Embryonic facial prominence (tissue), 1 donor: ENCODE measurements at regions not wholly inside any gene's neighbourhood (a gene's known extent, or its start where the extent isn't known, plus 50 kb on each side); places are given as distances from the start of the nearest gene placed in this dataset.
"Not testable (repeated sequence)": the region's sequence is repeated elsewhere in the genome, so short reads cannot be mapped to it uniquely, and the experiment has no call there.

Source experiments
- DNase-seq: peaks from one replicate; pipeline ENCODE4 v3.0.0-alpha.2; 2016; ENCODE audit errors: extremely low spot score

DNA sequence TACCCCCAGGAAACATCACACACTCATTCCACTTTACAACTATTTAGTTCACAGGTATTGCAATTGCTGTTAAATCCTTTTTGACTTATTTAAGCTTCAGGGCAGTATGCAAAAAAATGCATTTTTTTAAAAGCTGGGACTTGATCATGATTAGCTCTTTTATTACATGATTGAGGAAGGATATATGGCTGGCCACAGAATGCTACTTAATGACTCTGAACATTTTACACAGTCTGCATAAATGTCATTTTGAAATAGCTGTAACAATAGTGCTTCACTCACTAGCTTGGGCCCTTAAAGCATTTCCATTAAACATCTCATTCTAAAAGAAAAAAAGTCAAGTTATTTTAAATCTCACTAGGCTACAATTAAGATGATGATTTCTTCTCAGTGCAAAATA is 429.7 kb downstream of the FRK start:
- DNase-seq: no peak

DNA sequence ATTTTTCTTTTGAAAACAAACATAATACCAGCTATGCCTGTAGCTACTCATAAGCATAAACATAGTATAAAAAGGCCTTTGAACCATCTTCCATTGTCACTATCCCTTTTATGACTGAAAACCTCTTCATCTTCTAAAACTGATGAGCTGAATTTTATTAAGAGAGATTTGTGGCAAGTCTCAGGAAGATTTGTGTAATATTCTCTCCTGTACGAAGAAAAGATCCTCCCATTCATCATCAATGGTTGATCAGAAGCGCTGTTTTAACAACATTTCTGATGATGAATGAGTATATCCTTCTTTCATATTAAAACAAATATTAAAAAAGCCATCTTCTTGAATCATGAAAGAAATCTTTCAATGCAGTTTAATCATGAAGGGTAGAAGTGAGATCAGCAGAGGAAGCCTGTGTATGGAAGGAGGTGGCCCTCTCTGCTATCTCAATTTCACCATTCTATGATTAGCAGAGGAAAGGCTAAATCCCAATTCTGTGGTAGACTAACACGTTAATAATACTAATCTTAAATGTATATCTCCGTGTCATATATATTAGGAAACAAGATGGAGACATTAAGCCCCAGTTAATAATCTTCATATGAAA is 430.2 kb downstream of the FRK start:
- DNase-seq: no peak

DNA sequence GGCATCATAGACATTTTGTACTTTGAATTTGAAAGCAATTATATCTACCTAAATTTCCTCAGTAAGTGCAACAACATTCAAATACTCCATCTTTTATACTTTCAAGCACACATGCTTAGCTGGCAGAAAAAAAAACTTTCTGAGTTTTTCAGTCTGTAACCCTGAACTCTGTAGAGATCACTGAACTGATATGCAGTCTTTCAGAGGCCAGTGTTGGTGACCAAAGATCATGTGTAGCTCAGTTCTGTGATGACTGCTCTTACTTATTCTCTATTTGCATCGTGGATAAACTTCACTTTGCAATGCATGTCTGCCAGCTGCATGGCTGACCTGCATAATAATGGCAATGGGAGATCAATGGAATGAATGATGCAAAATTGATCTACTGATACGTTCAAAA is 431.3 kb downstream of the FRK start:
- DNase-seq: no peak

DNA sequence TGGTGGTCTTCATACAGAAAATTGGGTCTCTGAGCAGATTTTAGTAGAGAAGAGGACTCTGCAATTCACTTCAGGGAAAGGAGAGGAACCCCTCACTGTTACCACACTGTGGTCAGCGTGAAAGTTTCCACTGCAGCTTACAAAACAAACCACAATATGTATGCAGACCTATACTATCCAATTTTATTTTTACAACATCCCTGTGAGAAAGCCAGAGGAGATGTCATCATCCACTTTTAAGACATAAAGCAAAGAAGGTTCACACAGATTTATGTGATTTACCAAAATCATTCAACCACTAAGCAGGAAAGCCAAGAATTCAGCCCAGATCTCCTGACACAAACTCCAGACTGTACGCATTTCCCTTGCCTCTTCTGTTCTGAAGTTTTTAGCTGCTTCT is 442.4 kb downstream of the FRK start:
- no peak for DNase-seq

DNA sequence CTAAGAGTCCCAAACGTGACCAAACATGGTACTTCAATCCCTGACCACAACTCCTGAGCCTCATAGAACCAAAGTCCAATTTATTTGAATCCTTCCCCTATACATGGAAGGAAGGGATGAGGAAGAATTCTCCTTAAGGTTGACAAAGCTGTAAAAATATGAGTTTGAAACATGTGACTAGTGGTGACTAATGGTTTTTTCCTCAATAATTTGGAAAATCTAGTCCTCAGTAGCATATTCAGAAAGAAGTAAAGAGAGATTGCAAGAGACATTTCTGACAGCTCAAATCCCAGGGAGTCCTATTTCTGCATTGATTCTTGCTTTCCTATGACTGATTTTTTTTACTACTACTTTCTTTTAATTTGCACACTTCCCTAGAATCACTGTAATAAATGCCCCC is 443.7 kb downstream of the FRK start:
- DNase-seq: no peak

DNA sequence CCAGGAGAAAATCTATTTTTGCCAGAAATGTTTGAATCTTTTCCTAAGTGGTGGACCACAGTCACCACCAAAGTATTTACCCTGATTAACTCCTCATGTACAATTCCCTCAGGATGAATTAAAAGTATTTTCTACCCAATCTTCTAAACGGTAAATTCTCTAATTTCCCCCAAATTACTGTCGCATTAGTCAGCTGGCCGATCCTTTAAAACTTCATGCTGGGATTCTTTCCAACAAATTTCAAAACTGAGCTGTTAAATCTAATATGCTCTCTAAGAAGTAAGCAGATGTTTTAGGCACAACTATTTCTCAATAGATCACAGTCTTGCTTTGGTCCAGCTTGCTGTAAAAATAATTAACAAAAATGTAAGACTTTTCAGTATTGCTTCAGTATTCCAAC is 447.2 kb downstream of the FRK start:
- no peak for DNase-seq

DNA sequence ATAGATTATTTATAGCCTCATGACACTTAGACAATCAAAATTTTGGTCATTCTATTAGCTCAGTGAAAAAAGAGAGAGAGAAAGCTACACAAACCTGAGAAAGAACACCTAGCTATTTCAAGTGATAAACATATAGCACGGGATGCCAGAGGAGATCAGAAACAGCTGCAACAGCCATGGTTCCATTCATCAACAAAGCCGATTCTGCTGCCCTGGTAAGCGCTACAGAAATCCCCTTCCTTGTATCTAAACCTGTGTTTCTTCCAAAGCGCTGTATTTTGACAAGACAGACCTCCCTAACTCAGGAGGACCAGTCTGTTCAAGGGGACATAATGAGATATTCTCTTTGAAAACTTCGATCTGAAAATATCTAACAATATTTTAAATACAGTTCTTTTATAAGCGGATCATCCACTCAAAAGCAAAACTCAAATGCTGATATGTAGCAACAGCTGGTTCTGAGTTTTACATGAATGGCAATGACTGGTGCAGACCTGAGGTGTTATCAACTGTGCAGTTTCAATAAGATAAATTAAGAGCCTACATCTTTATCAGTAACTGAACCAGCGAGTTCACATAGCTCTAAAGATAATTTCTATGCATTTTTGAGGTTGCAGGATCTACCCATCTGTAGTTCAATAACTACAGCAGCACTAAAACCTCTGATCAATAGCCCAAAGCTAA is 447.8 kb downstream of the FRK start:
- no peak for DNase-seq

DNA sequence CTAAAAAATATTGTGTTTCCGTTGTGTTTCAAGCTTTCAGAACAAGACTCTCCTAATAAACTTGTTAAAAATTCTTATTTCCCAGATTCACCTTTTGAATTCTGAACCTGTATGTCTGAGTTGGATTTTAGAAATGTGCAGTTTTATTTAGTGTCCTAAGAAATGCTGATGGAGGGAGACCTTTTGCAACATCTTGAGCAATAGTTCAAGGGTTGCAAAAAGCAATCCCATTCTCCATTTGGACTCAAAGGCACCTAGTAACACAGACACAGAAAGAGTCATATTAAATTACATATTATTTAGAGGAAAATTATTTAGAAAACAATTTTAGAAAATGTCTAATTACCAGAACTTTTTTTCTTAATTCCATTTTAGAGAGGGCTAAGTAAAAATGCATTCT is 448.5 kb downstream of the FRK start:
- no peak for DNase-seq

DNA sequence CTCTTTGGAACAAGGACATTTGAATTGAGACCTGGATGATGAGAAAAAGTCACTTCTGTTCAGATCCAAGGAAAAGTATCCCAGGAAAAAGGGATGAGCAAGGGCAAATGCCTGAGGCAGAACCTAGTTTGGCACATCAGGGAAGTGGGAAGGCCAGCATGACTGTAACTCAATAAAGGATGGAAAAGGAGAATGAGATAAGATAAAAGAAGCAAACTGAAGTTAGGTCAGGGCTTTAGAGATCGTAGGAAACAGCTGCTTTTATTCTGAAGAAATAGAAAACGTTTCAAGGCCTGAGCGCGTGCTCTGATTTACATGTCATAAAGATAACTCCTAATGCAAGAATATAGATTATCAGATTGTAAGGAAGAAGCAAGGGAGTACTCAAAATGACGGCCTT is 450.0 kb downstream of the FRK start:
- no peak for DNase-seq

DNA sequence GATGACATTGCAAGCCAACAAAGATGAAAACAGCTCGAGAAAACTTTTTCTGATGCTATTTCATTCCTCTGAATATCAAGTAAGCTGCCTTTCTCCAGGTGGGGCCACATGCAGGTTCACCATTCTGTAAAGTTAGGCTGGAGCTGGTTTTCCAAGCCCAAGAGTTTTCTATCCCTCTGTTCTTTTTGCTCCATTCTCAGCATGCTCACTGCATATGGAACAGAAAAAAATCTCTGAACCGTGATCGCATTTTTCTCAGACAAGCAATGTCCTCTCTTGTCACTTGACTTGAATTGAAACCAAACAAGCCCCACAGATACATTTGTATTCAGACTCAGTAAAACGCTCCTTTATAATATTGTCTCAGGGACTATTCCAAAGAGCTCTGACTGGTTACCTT is 451.6 kb downstream of the FRK start:
- no peak for DNase-seq

DNA sequence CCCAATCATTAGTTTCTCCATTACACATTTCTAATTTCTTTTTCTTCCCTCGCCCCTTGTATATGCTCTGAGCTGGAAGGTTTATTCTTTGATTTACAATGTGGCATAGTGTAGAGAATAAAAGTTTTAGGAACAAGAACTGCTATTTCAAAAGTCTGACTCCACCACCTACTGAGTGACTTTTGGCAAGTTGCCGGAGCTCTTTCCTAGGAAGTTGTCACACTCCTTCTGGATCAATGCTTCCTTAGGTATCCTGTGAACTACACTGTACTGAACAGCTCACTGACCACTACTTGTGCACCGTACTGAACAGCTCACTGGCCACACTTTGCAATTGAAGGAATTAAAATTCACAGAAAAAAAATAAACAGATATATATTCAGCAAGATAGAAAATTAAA is 458.2 kb downstream of the FRK start:
- DNase-seq: no peak

DNA sequence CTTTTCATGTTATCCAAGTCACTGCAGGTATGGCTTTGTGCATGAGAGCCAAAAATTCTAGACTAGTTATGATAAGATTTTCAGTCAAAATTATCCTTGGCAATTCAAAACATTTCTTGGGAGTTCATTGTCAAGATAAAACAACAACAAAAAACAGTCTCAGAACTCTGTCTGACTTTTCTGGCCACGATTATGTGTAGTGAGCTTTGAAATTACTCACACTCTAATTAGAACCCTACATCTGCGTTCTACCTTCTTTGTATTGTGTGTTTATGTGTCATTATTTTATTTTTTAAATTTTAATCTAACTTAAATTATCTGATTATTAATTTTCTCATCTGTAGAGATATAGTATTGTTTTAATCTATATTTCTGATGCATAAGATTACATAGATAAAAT is 459.2 kb downstream of the FRK start:
- no peak for DNase-seq

DNA sequence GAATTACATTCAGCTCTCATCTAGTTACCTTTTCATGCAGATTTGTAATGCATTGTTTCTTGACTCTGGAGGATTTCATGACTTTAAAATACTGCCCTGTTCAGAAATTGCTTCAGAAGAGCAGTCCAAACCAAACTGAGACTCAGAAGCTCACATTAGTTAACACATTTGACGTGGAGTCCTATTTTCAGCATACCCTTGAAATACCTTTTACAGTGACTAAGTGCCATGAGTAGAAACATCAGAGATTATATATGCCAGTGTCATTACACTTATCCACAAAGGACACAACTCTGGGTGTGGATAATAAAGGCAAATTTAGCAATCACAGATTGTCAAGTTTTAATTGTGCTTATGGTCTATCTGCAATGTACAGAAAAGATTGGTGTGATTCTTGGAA is 459.6 kb downstream of the FRK start:
- no peak for DNase-seq

DNA sequence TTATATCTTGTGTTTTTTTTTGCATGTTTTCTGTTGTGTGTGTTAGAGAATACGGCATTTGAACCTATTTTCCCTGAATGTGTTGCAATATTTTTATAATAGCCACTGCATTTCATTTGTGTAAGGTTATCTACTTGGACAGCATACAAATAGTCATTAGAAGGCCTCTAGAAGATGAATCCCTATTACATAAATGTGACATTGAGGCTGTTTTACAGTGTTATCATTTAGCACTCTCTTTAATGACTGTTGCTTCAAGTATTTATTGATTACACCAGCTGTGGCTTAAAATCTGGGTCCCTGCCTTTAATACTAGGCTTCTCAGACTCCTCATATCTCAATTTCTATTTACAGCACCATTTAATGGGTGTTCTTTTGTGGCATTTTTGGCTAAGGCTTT is 465.8 kb downstream of the FRK start:
- no peak for DNase-seq

DNA sequence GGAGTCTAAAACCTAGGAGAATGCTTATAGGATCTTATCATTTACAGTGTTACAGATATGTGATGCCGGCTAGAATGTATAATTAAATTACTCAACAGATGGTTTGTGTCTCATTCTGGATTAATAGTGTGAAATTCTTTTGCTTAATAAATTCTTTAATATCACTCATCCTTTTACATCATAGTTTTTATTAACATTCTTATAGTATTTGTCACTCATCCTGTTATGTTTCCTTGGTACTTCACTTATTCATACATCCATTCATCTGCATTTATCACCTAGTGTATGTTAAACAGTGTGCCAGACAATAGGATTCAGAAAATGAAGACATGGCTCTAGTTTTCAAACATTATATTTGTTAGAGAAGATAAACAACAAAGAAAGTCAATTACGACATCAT is 468.7 kb downstream of the FRK start:
- DNase-seq: no peak

DNA sequence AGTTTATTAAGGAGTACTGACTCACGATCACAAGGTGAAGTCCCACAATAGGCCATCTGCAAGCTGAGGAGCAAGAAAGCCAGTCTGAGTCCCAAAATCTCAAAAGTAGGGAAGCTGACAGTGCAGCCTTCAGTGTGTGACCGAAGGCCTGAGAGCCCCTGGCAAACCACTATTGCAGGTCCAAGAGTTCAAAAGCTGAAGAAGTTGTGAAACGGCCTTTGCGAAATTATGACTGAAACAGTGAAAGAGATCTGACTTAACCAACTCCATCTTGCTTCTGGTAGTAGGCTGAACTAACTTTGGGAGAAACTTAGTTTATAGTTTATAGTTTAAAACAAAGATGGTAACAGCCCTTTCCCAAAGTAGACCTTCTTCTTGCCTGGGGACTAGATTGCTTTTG is 471.6 kb downstream of the FRK start:
- not testable (repeated sequence) for DNase-seq

DNA sequence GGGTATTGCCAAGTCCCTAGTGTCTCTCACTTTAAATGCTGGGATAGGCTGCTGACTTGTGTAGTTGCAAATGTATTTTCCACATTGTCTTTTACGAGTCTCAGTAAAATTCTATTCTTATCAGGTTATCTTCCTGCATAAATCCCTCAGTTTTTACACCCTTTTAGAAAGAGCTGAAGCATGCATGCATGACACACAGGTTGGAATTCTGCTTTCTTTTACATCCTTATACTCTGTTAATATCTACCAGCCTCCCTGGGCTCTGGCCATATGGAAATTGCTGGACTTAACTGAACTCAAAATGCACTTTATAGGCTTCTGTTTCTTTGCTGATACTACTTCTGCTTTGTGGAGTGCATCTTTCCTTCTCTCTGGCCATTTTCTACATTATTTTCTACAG is 477.4 kb downstream of the FRK start:
- no peak for DNase-seq

DNA sequence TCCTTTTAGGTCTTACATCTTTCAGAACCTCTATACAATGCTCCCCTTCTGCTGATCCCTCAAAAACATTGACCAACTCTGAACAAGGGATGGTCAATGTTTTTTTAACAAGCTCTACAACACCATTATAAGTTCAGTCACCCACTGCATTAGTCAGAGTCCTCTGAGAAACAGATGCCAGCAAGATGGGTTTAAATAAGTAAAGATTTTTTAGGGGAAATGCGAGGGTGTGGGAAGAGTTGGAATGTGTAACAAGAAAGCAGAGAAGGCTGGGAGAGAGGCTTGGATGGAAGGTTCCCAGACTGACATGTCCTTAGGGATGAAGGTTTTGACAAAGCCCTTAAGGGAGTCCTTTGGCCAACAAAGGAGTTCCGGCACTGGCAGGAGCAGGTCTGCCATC is 478.3 kb downstream of the FRK start:
- no peak for DNase-seq

DNA sequence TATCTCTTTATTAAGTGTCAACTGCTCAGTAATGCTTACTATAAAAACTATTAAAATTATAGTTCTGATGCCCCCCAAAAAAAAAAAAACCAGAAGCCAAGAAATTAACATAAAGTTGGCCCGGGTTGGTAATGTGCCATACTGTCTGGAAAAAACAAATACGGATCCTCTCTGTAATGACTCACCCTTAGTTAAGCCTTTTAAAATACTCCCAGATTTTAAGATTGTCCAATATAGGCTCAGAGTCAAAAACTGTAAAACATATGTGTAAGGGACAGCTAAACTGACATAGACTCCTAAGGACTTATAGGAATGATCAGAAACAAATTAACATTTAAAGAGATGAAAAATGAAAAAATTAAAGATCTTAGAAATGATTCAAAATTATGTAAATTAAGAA is 481.1 kb downstream of the FRK start:
- not testable (repeated sequence) for DNase-seq

DNA sequence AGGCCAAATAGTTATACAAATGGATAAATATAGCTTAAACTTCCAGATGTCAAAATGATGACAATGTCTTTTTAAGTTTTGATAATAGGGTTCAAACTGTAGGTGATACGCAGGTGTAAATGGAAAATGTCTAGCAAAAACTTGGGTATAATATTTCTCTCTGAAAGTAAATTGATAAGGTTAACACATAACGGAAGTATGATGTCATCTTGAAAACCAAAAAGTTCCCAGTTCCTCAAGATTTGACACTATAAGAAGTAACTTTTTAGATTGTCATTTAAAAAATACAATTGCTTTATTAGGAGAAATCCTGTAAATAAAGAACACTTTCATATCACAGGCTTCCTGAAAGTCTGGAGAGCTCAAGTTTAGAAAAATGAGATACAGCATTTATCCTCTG is 483.4 kb downstream of the FRK start:
- no peak for DNase-seq

DNA sequence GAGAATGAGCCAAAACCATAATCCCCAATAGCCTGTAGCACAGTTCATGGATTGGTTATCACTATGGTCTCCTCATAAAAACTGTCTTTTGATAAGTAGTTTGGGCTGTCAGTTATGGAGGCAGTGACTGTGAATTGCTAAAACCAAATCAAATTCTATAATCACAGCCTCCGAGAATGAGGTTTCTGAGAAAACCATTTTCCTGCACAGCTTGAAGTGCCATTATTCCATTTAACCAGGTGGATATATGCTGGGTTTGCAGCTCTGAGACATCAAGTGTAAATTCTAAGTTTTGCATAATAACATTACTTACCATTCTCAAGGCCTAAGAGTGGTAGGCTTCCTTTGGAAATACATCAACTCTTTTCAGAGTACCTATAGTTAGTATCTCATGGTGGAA is 485.4 kb downstream of the FRK start:
- no peak for DNase-seq

DNA sequence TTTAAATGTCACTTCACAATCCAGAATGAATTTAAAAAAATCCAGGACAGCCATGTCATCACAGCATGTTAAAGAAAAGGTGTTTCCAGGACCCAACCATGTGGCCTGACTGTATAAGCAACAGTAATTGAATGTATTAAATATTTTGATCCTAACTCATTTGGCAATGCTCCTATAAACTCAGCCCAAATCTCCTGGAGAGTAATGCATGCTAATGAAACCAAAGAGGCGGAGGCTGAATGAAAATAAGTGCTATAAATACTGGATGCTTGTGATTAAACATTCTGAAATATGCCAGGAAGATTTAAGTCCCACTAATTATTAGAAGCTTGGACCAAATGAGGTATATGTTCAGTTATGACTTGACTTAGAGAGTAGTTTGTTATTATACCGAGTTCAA is 486.8 kb downstream of the FRK start:
- no peak for DNase-seq

DNA sequence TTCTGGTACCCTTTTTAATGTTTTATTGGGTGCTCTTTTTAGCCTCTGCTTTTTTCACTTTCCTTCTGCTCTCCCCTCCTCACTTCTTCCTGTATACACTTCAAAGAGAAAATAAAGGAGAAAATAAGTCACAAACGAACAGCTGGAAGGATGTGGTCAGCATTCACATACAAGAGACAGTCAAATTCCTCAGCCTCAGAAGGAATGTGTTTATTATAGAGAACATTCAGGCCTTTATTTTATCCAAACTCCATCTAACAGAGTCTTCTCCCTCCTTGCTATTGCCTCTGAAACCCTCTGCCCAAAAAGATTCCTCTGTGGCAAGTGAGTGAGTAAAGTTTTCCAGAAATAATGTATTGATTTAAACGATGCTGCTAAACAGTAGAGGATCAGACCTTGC is 490.4 kb downstream of the FRK start:
- DNase-seq: no peak

DNA sequence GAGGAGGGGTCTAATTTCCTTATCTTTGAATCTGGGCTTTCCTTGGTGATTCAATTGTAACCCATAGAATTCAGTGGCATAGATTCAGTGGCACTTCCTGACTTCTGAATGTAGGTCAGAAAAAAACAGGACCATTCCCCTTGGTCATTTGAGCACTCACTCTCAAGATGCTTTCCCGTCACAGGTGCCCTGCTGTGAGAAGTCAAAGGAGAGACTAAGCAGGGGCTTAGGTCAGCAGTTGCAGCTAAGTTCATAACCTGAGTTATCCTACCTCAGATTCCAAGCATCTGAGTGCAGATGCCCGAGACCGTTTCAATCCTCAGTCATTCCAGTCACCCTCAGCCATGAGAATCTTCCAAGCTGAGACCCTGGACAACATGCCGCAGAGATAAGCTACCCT is 506.6 kb downstream of the FRK start:
- no peak for DNase-seq
